Parathyroid adenoma (tissue), 2 donors: ENCODE measurements at regions not wholly inside any gene's neighbourhood (a gene's known extent, or its start where the extent isn't known, plus 50 kb on each side); places are given as distances from the start of the nearest gene placed in this dataset.

Source experiments
- H2AFZ ChIP-seq: fragments of 300-600 bp; sonication (generic); one replicate; pipeline ENCODE4 v1.7.0; 2017; ENCODE audit warnings: antibody characterized with exemption, mild to moderate bottlenecking
- H3K27ac ChIP-seq: fragments of 300-600 bp; sonication (generic); one replicate; pipeline ENCODE4 v1.7.0; 2017
- H3K27me3 ChIP-seq: fragments of 300-600 bp; sonication (generic); one replicate; pipeline ENCODE4 v1.7.0; 2017; ENCODE audit warnings: low read length; ENCODE audit not compliant: control insufficient read depth, insufficient read depth
- H3K36me3 ChIP-seq: fragments of 300-600 bp; sonication (generic); one replicate; pipeline ENCODE4 v1.7.0; 2017; ENCODE audit warnings: low read length; ENCODE audit not compliant: control insufficient read depth, insufficient read depth
- H3K4me1 ChIP-seq: fragments of 300-600 bp; sonication (generic); one replicate; pipeline ENCODE4 v1.7.0; 2017; ENCODE audit warnings: control low read depth
- H3K4me2 ChIP-seq: fragments of 300-600 bp; sonication (generic); one replicate; pipeline ENCODE4 v1.7.0; 2017; ENCODE audit warnings: low read length
- H3K4me3 ChIP-seq: fragments of 300-600 bp; sonication (generic); one replicate; pipeline ENCODE4 v1.7.0; 2017; ENCODE audit warnings: low read depth, low read length
- H3K79me2 ChIP-seq: fragments of 300-600 bp; sonication (generic); one replicate; pipeline ENCODE4 v1.7.0; 2017; ENCODE audit warnings: control low read depth
- H3K9ac ChIP-seq: fragments of 300-600 bp; sonication (generic); one replicate; pipeline ENCODE4 v1.7.0; 2017; ENCODE audit warnings: mild to moderate bottlenecking
- H3K9me3 ChIP-seq: fragments of 300-600 bp; sonication (generic); one replicate; pipeline ENCODE4 v1.7.0; 2017; ENCODE audit warnings: low read length; ENCODE audit not compliant: control insufficient read depth
- CTCF ChIP-seq: fragments of 300-600 bp; sonication (generic); IDR thresholded peaks from one replicate; pipeline ENCODE4 v1.7.0; 2017; ENCODE audit warnings: antibody characterized with exemption, mild to moderate bottlenecking
- donor health status: primary hyperparathyroidism.

GRCh38 chr5:93302711-93303110, 278.3 kb downstream of the NR2F1-AS1 start:
- H3K79me2 ChIP-seq, result no peaks in the 10 kb centered on the region
- H3K9me3 ChIP-seq, result no peaks in the 10 kb centered on the region
- no peak overlapping the region for H3K9ac ChIP-seq
- TF ChIP-seq CTCF, result no peak
- H3K36me3 ChIP-seq, result no peaks in the 10 kb centered on the region
- no peaks in the 10 kb centered on the region for H3K4me1 ChIP-seq
- no peak overlapping the region for H3K27ac ChIP-seq
- H3K4me2 ChIP-seq, result no peak overlapping the region
- no peak overlapping the region for H2AFZ ChIP-seq
- no peaks in the 10 kb centered on the region for H3K27me3 ChIP-seq
- no peak overlapping the region for H3K4me3 ChIP-seq

- Histone ChIP-seq H3K27me3 (no peaks in the 10 kb centered on the region), H3K4me3 (no peak overlapping the region), H3K9me3 (no peaks in the 10 kb centered on the region), H3K79me2 (no peaks in the 10 kb centered on the region), H3K36me3 (no peaks in the 10 kb centered on the region), H3K9ac (no peak overlapping the region), H2AFZ (no peak overlapping the region), H3K27ac (no peak overlapping the region), H3K4me1 (no peaks in the 10 kb centered on the region), H3K4me2 (no peak overlapping the region)
- TF ChIP-seq CTCF, result no peak
Measured at GRCh38 chr5:93300945-93301344, 280.1 kb downstream of the NR2F1-AS1 start.

- H3K4me2 ChIP-seq, result no peak overlapping the region
- no peak overlapping the region for H2AFZ ChIP-seq
- H3K9ac ChIP-seq, result no peak overlapping the region
- TF ChIP-seq CTCF, result no peak
- H3K27ac ChIP-seq, result no peak overlapping the region
- H3K4me1 ChIP-seq, result no peaks in the 10 kb centered on the region
- H3K4me3 ChIP-seq, result no peak overlapping the region
- no peaks in the 10 kb centered on the region for H3K36me3 ChIP-seq
- H3K9me3 ChIP-seq, result no peaks in the 10 kb centered on the region
- no peaks in the 10 kb centered on the region for H3K27me3 ChIP-seq
- no peaks in the 10 kb centered on the region for H3K79me2 ChIP-seq
Measured at GRCh38 chr5:93300309-93300923, 280.6 kb downstream of the NR2F1-AS1 start.

- Histone ChIP-seq H3K36me3 (no peaks in the 10 kb centered on the region), H2AFZ (no peak overlapping the region), H3K9me3 (no peaks in the 10 kb centered on the region), H3K27me3 (no peaks in the 10 kb centered on the region), H3K4me3 (no peak overlapping the region), H3K79me2 (no peaks in the 10 kb centered on the region), H3K4me1 (no peaks in the 10 kb centered on the region), H3K9ac (no peak overlapping the region), H3K4me2 (no peak overlapping the region), H3K27ac (no peak overlapping the region)
- TF ChIP-seq CTCF, result no peak
Measured at GRCh38 chr5:93299681-93300308, 281.2 kb downstream of the NR2F1-AS1 start.

- Histone ChIP-seq H3K79me2 (no peaks in the 10 kb centered on the region), H3K36me3 (no peaks in the 10 kb centered on the region), H3K9me3 (no peaks in the 10 kb centered on the region), H3K4me3 (no peak overlapping the region), H3K9ac (no peak overlapping the region), H3K4me2 (no peak overlapping the region), H3K27ac (no peak overlapping the region), H3K27me3 (no peaks in the 10 kb centered on the region), H2AFZ (no peak overlapping the region), H3K4me1 (no peaks in the 10 kb centered on the region)
- TF ChIP-seq CTCF, result no peak
Measured at GRCh38 chr5:93297116-93297515, 283.9 kb downstream of the NR2F1-AS1 start.
